Pancreas (tissue), 10 donors: ENCODE measurements at regions not wholly inside any gene's neighbourhood (a gene's known extent, or its start where the extent isn't known, plus 50 kb on each side); places are given as distances from the start of the nearest gene placed in this dataset.
A peak's percentile ranks its signal among the peaks of the same experiment; 100 is the strongest.

ENCODE experiments used
- ATAC-seq, 4 donors: fragments of 200-7000 bp; cut with Tn5 transposase; one replicate each; pipeline versions ENCODE4 v1.8.0 to v1.9.1; 2020; ENCODE audit warnings: mild to moderate bottlenecking in 4 of 4, moderate library complexity in 4 of 4
- DNase-seq, 6 donors: peaks; one replicate each; pipeline ENCODE4 v3.0.0-alpha.2; 2020
- FAIRE-seq: peaks from 2 replicates; lab custom pipeline; 2012; peaks lifted over from hg19 to GRCh38; lab: Jason Lieb, UNC
- H3K27ac ChIP-seq, 4 donors: fragments of 200-600 bp; sonication (generic); 1 replicate in 3 of 4; 2 replicates in 1 of 4; pipeline versions ENCODE4 v1.5.0 to v1.8.0; 2020
- H3K27me3 ChIP-seq, 4 donors: fragments of 200-600 bp; one replicate each; pipeline ENCODE4 v1.8.0; 2021
- H3K36me3 ChIP-seq, 3 donors: fragments of 200-600 bp; sonication (generic) in 1 of 3; one replicate each; pipeline versions ENCODE4 v1.5.0 to v1.8.0; 2020 to 2021
- H3K4me1 ChIP-seq, 3 donors: fragments of 200-600 bp; one replicate each; pipeline ENCODE4 v1.8.0; 2021
- H3K4me3 ChIP-seq, 4 donors: fragments of 200-600 bp; sonication (generic) in 2 of 4; one replicate each; pipeline versions ENCODE4 v1.5.0 to v1.8.0; 2020 to 2021
- H3K9me3 ChIP-seq, 4 donors: fragments of 200-600 bp; one replicate each; pipeline ENCODE4 v1.8.0; 2021
- CTCF ChIP-seq, 4 donors: fragments of 200-600 bp; sonication (generic) in 3 of 4; IDR thresholded peaks; one replicate each; pipeline versions ENCODE4 v1.5.0 to v1.8.0; 2021; ENCODE audit warnings: antibody characterized with exemption in 4 of 4
- WGBS, 2 donors: extraction: QIAGEN DNeasy Blood & Tissue Kit; methylation state at CpG; one replicate each; pipeline ENCODE4 v1.1.7; 2013; 5-methylcytosine and 5-hydroxymethylcytosine counted together
- intact Hi-C, 3 donors: fragments of 100-400 bp; cut with DNase I; formaldehyde crosslinking; loops; one replicate each; pipeline versions ENCODE4 v1.11.1 to v1.14.2; 2022
- donor health status: healthy with polysubstance abuse.
- donor health status: DM: no; HTN: no; CAD: no; lungs with moderate emphysema.
- donor health status: DM: no; HTN: no; CAD: no.
- donor health status: control.
- donor health status: control.
- donor health status: Bipolar disorder and iron deficiency.
- donor health status: DM: yes; HTN: yes; CAD: no.
- donor health status: DM: no; HTN: no; CAD: no.
- donor health status: DM: no; HTN: no; CAD: no.
- donor health status: DM: yes; HTN: yes; CAD: no.

- WGBS, 2 donors: 90 to 97% methylated on average over 4 of the region's 4 CpGs
- no peaks in the 10 kb centered on the region for H3K36me3 ChIP-seq
- peaks cover 0 to 15% (median 0%) of the 10 kb centered on the region in 3 donors for H3K4me1 ChIP-seq
- DNase-seq (no peak), FAIRE-seq (no peak), ATAC-seq (no peak)
- no peak for TF ChIP-seq CTCF (IDR thresholded peaks at IDR 0.05)
- H3K27ac ChIP-seq: no peak overlapping the region
- intact Hi-C loops: no loop called here
- H3K9me3 ChIP-seq: no peaks in the 10 kb centered on the region
- no peaks in the 10 kb centered on the region for H3K27me3 ChIP-seq
- no peak overlapping the region for H3K4me3 ChIP-seq
Measured at GRCh38 chr5:91315701-91316100, 67.4 kb downstream of the ARRDC3 start.

GRCh38 chr5:91313757-91314673 lies 69.1 kb downstream of the ARRDC3 start:
- intact Hi-C loops: no loop called here
- WGBS, 2 donors: 56 to 64% methylated on average over 9 of the region's 9 CpGs
- H3K4me3 ChIP-seq: no peak overlapping the region
- H3K36me3 ChIP-seq: no peaks in the 10 kb centered on the region
- ATAC-seq (peak in 3 of 4 donors; percentile 54 to 74 (median 61)), FAIRE-seq (no peak), DNase-seq (peak in 1 of 6 donors; percentile 41)
- peaks cover 0 to 15% (median 0%) of the 10 kb centered on the region in 3 donors for H3K4me1 ChIP-seq
- no peaks in the 10 kb centered on the region for H3K9me3 ChIP-seq
- H3K27ac ChIP-seq: peak overlapping the region in 1 of 4 donors; percentile 33
- no peak for TF ChIP-seq CTCF (IDR thresholded peaks at IDR 0.05)
- H3K27me3 ChIP-seq: no peaks in the 10 kb centered on the region

GRCh38 chr5:91312698-91313097 lies 70.4 kb downstream of the ARRDC3 start:
- Histone ChIP-seq H3K27me3 (no peaks in the 10 kb centered on the region), H3K4me3 (no peak overlapping the region), H3K9me3 (no peaks in the 10 kb centered on the region), H3K27ac (peak overlapping the region in 1 of 4 donors; percentile 70), H3K4me1 (peaks cover 0 to 15% (median 0%) of the 10 kb centered on the region in 3 donors), H3K36me3 (no peaks in the 10 kb centered on the region)
- intact Hi-C loops: no loop called here
- 57 to 61% methylated on average over 1 of the region's 1 CpG for WGBS, 2 donors
- no peak for TF ChIP-seq CTCF (IDR thresholded peaks at IDR 0.05)
- DNase-seq (no peak), FAIRE-seq (no peak), ATAC-seq (no peak)

GRCh38 chr5:91311697-91312501 lies 71.2 kb downstream of the ARRDC3 start:
- ATAC-seq (peak; percentile 77 to 88 (median 86)), FAIRE-seq (no peak), DNase-seq (peak in 3 of 6 donors; percentile 33 to 47 (median 36))
- intact Hi-C loops: no loop called here
- H3K4me3 ChIP-seq: no peak overlapping the region
- no peaks in the 10 kb centered on the region for H3K27me3 ChIP-seq
- TF ChIP-seq CTCF (IDR thresholded peaks at IDR 0.05): no peak
- H3K36me3 ChIP-seq: no peaks in the 10 kb centered on the region
- peaks cover 0 to 15% (median 0%) of the 10 kb centered on the region in 3 donors for H3K4me1 ChIP-seq
- 30 to 40% methylated on average over 11 of the region's 11 CpGs for WGBS, 2 donors
- peak overlapping the region in 2 of 4 donors; percentile 56 to 70 for H3K27ac ChIP-seq
- H3K9me3 ChIP-seq: no peaks in the 10 kb centered on the region
